H1 (cell line): ENCODE measurements at regions not wholly inside any gene's neighbourhood (a gene's known extent, or its start where the extent isn't known, plus 50 kb on each side); places are given as distances from the start of the nearest gene placed in this dataset.

ENCODE experiments used
- RFX5 ChIP-seq: IDR thresholded peaks from 2 replicates; pipeline ENCODE4 v1.6.1; 2011; ENCODE audit warnings: low read depth, low read length, improper control_type of control experiment, borderline replicate concordance
- SAP30 ChIP-seq: fragments of 300-600 bp; sonication (generic); IDR thresholded peaks from 2 replicates; pipeline ENCODE4 v1.7.1; 2012; ENCODE audit warnings: low read length, moderate library complexity, mild to moderate bottlenecking, inconsistent platforms; ENCODE audit not compliant: insufficient read depth, insufficient replicate concordance
- SP1 ChIP-seq: IDR thresholded peaks from 2 replicates; pipeline ENCODE4 v1.6.1; 2011; ENCODE audit warnings: low read depth, low read length
- YY1 ChIP-seq: IDR thresholded peaks from 2 replicates; pipeline ENCODE4 v1.6.1; 2011; ENCODE audit warnings: low read depth, mild to moderate bottlenecking, low read length

DNA sequence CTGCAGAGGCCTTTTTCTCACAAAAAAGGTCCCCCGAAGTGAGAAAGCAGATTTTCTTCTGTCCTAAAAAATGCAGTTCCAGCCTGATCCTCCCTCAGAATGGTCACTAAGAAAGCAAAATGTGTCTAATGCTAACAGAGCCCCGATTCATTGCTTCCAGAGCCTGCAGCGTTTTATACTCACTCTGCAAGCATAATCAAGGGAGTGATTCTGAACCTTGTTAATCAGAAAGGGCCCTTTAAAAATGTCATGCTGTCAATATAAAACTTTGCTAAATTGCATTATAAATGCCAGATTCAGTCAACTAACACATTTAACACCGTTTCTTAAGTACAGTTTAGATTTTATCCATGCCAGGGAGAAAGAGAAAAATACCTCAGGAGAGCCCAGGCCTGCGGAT, 202.8 kb downstream of the CD83 start (continued):
- TF ChIP-seq SP1 (no peak), RFX5 (no peak), SAP30 (no peak), YY1 (no peak)
